CD4-positive, alpha-beta T cell treated with Interleukin-15 for 1 hour (primary cell): ENCODE measurements at regions not wholly inside any gene's neighbourhood (a gene's known extent, or its start where the extent isn't known, plus 50 kb on each side); places are given as distances from the start of the nearest gene placed in this dataset.
"Not testable (repeated sequence)": the region's sequence is repeated elsewhere in the genome, so short reads cannot be mapped to it uniquely, and the experiment has no call there.

Experiments used
- DNase-seq: peaks from one replicate; pipeline ENCODE4 v3.0.0-alpha.2; 2020

- DNase-seq, result no peak
These were observed 491.8 kb upstream of the TBL1XR1 start for GRCh38 chr3:177689077-177689476.

- DNase-seq, result no peak
These were observed 492.6 kb upstream of the TBL1XR1 start for GRCh38 chr3:177689869-177690268.

GRCh38 chr3:177690306-177690705 lies 493.0 kb upstream of the TBL1XR1 start:
- DNase-seq, result no peak

- no peak for DNase-seq
These were observed 495.2 kb upstream of the TBL1XR1 start for GRCh38 chr3:177692304-177692975.

- DNase-seq, result no peak
These were observed 496.5 kb upstream of the TBL1XR1 start for GRCh38 chr3:177693616-177694264.

- DNase-seq, result no peak
These were observed 497.0 kb upstream of the TBL1XR1 start for GRCh38 chr3:177694316-177694715.

GRCh38 chr3:177694951-177695350 lies 497.7 kb upstream of the TBL1XR1 start:
- no peak for DNase-seq

- no peak for DNase-seq
These were observed 502.8 kb upstream of the TBL1XR1 start for GRCh38 chr3:177700117-177700516.

- DNase-seq, result no peak
These were observed 506.5 kb upstream of the TBL1XR1 start for GRCh38 chr3:177703788-177704187.

- DNase-seq, result no peak
These were observed 508.9 kb upstream of the TBL1XR1 start for GRCh38 chr3:177705976-177706823.

GRCh38 chr3:177709470-177709869 lies 512.2 kb upstream of the TBL1XR1 start:
- not testable (repeated sequence) for DNase-seq

GRCh38 chr3:177710506-177710905 lies 513.2 kb upstream of the TBL1XR1 start:
- no peak for DNase-seq

- no peak for DNase-seq
These were observed 514.4 kb upstream of the TBL1XR1 start for GRCh38 chr3:177711637-177712036.

- no peak for DNase-seq
These were observed 516.9 kb upstream of the TBL1XR1 start for GRCh38 chr3:177713928-177714900.

- DNase-seq, result no peak
These were observed 517.7 kb upstream of the TBL1XR1 start for GRCh38 chr3:177714945-177715344.

GRCh38 chr3:177715980-177716379 lies 518.7 kb upstream of the TBL1XR1 start:
- no peak for DNase-seq

- DNase-seq, result not testable (repeated sequence)
These were observed 523.6 kb upstream of the TBL1XR1 start for GRCh38 chr3:177720927-177721326.

GRCh38 chr3:177721864-177722785 lies 524.8 kb upstream of the TBL1XR1 start:
- no peak for DNase-seq

- DNase-seq, result no peak
These were observed 526.8 kb upstream of the TBL1XR1 start for GRCh38 chr3:177724020-177724638.

- no peak for DNase-seq
These were observed 527.9 kb upstream of the TBL1XR1 start for GRCh38 chr3:177725165-177725564.

- no peak for DNase-seq
These were observed 529.5 kb upstream of the TBL1XR1 start for GRCh38 chr3:177726807-177727206.
